K562 (cell line): ENCODE measurements at regions not wholly inside any gene's neighbourhood (a gene's known extent, or its start where the extent isn't known, plus 50 kb on each side); places are given as distances from the start of the nearest gene placed in this dataset.
"Not testable (repeated sequence)": the region's sequence is repeated elsewhere in the genome, so short reads cannot be mapped to it uniquely, and the experiment has no call there.

Experiments
- ATAC-seq: fragments of 200-7000 bp; cut with Tn5 transposase; 3 replicates; pipeline ENCODE4 v1.9.1; 2020; ENCODE audit warnings: moderate library complexity
- BruUV-seq: library from RNA; stranded (reverse); fragments of 400-500 nt; replicated peaks from 2 replicates; lab custom pipeline; 2021; lab: Mats Ljungman, UMichigan
- CTCF ChIA-PET: fragments of 300-600 bp; formaldehyde crosslinking; extraction: SDS; loops from one replicate; lab custom pipeline; 2021; ENCODE audit warnings: low intra/inter-chr PET ratio; lab: Yijun Ruan, JAX
- POLR2A ChIA-PET: fragments of 300-600, 350-650 bp; sonication (Branson Sonifier 250); formaldehyde crosslinking; extraction: SDS; loops from one replicate; lab custom pipeline; 2021; ENCODE audit warnings: antibody characterized with exemption, inconsistent platforms; lab: Yijun Ruan, JAX
- DNase-seq, 4 experiments: peaks; one replicate each; pipeline versions ENCODE4 v3.0.0 to v3.0.0-alpha.2; 2011 to 2018; ENCODE audit warnings: low spot score in 3 of 4, mixed read lengths in 3 of 4; ENCODE audit errors: extremely low read depth in 1 of 4
- FAIRE-seq: peaks from 2 replicates; lab custom pipeline; 2011; peaks lifted over from hg19 to GRCh38; lab: Jason Lieb, UNC
- H2AFZ ChIP-seq: 2 replicates; pipeline ENCODE4 v1.6.0; 2011; ENCODE audit warnings: low read depth, low read length, control low read depth, inconsistent platforms
- H3K27ac ChIP-seq: fragments of 200-600 bp; 3 replicates; pipeline ENCODE4 v1.8.0; 2011; ENCODE audit warnings: low read depth, mild to moderate bottlenecking, control low read depth, inconsistent platforms, low read length, moderate library complexity, mixed read lengths; ENCODE audit errors: extremely low read depth
- H3K27me3 ChIP-seq, 2 experiments: fragments of 300-600 bp in 1 of 2; 2 replicates in 1 of 2; 3 replicates in 1 of 2; pipeline versions ENCODE4 v1.6.0 to v1.8.0; 2011; ENCODE audit warnings: inconsistent platforms in 2 of 2, low read length in 2 of 2, mild to moderate bottlenecking in 1 of 2, mixed read lengths in 1 of 2, moderate library complexity in 1 of 2; ENCODE audit not compliant: control insufficient read depth in 2 of 2, insufficient read depth in 2 of 2
- H3K36me3 ChIP-seq: fragments of 300-600 bp; 3 replicates; pipeline ENCODE4 v1.8.0; 2011; ENCODE audit warnings: mild to moderate bottlenecking, low read length, inconsistent platforms; ENCODE audit not compliant: control insufficient read depth, insufficient read depth
- H3K4me1 ChIP-seq, 2 experiments: fragments of 200-600 bp in 1 of 2; replicated peaks in 1 of 2; 2 replicates in 1 of 2; 3 replicates in 1 of 2; pipeline versions ENCODE4 v1.5.1 to v1.8.0; 2011; ENCODE audit warnings: inconsistent platforms in 2 of 2, low read length in 2 of 2, mild to moderate bottlenecking in 1 of 2, mixed read lengths in 1 of 2, moderate library complexity in 1 of 2; ENCODE audit not compliant: control insufficient read depth in 2 of 2, insufficient read depth in 2 of 2
- H3K4me2 ChIP-seq: 2 replicates; pipeline ENCODE4 v1.6.1; 2011; ENCODE audit warnings: low read length, control low read depth, inconsistent platforms, mixed read lengths; ENCODE audit not compliant: insufficient read depth
- H3K4me3 ChIP-seq: fragments of 200-600 bp; sonication (generic), shearing (Covaris generic); 2 replicates; pipeline ENCODE4 v1.5.1; 2016; ENCODE audit warnings: control low read depth, inconsistent platforms
- H3K79me2 ChIP-seq: fragments of 200-600 bp; 3 replicates; pipeline ENCODE4 v1.8.0; 2011; ENCODE audit warnings: low read length, inconsistent platforms; ENCODE audit not compliant: control insufficient read depth, insufficient read depth
- H3K9ac ChIP-seq, 2 experiments: 2 replicates each; pipeline versions ENCODE4 v1.6.0 to v1.6.1; 2011; ENCODE audit warnings: low read depth in 2 of 2, low read length in 2 of 2, control low read depth in 1 of 2, inconsistent platforms in 1 of 2, mild to moderate bottlenecking in 1 of 2, mixed read lengths in 1 of 2; ENCODE audit not compliant: insufficient read depth in 1 of 2
- H3K9me1 ChIP-seq: one replicate; pipeline ENCODE4 v1.6.0; 2011; ENCODE audit warnings: inconsistent platforms, mild to moderate bottlenecking, low read length, moderate library complexity; ENCODE audit not compliant: control insufficient read depth, insufficient read depth
- H3K9me3 ChIP-seq: replicated peaks from 2 replicates; pipeline ENCODE4 v1.5.1; 2011; ENCODE audit warnings: low read depth, low read length, inconsistent platforms; ENCODE audit not compliant: control insufficient read depth, insufficient read depth
- H4K20me1 ChIP-seq: replicated peaks from 2 replicates; pipeline ENCODE4 v1.6.1; 2011; ENCODE audit warnings: low read length, inconsistent platforms, mixed read lengths; ENCODE audit not compliant: control insufficient read depth, insufficient read depth
- RAD21 ChIP-seq, 2 experiments: fragments of 250-450 bp in 1 of 2; fragments of 450-650 bp in 1 of 2; sonication (Bioruptor Pico) in 1 of 2; formaldehyde crosslinking in 1 of 2; IDR thresholded peaks in 1 of 2; conservative IDR thresholded peaks in 1 of 2; 2 replicates each; pipeline versions ENCODE4 v1.4.0 to v1.8.0; 2020 to 2022; ENCODE audit warnings: mild to moderate bottlenecking in 2 of 2, moderate library complexity in 1 of 2
- RBM25 ChIP-seq: fragments of 200-400 bp; formaldehyde crosslinking; IDR thresholded peaks from 2 replicates; pipeline ENCODE4 v1.6.1; 2018; ENCODE audit warnings: low read length, low read depth, moderate library complexity; ENCODE audit not compliant: severe bottlenecking
- ZNF146 ChIP-seq: IDR thresholded peaks from one replicate; pipeline ENCODE4 v1.6.1; 2018; ENCODE audit warnings: missing compliant biosample characterization; ENCODE audit not compliant: unreplicated experiment
- WGBS: fragments of 100-300 bp; shearing (Covaris generic); methylation state at CpG from one replicate; pipeline ENCODE4 v1.1.6; 2016; ENCODE audit warnings: low coverage, mixed read lengths; ENCODE audit not compliant: insufficient coverage; ENCODE audit errors: missing lambda C conversion rate; 5-methylcytosine and 5-hydroxymethylcytosine counted together
- in situ Hi-C: fragments of 300-500 bp; cut with MboI; formaldehyde crosslinking; loops from 4 replicates; pipeline ENCODE4 v1.15.0; 2018; ENCODE audit warnings: inconsistent platforms, mixed read lengths
- intact Hi-C: fragments of 100-400 bp; cut with micrococcal nuclease; formaldehyde crosslinking; loops from 2 replicates; pipeline ENCODE4 v1.14.2; 2022
- TF ChIP-seq, protein P1 (sequence below): fragments of 450-650 bp; formaldehyde crosslinking; IDR thresholded peaks from 2 replicates; pipeline ENCODE4 v1.4.0; 2020; ENCODE audit warnings: mild to moderate bottlenecking

DNA sequence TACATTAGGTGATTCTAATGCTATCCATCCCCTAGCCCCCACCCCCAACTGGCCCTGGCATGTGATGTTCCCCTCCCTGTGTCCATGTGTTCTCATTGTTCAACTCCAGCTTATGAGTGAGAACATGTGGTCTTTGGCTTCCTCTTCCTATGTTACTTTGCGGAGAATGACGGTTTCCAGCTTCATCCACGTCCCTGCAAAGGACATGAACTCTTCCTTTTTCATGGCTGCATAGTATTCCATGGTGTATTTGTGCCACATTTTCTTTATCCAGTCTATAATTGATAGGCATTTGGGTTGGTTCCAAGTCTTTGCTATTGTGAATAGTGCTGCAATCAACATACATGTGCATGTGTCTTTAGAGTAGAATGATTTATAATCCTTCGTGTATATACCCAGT is 200.7 kb downstream of the NAF1 start:
- WGBS = 0% methylated on average over 4 of the region's 4 CpGs
- H3K4me3 ChIP-seq, H3K9ac ChIP-seq, H2AFZ ChIP-seq, DNase-seq, intact Hi-C loops, H4K20me1 ChIP-seq, H3K9me3 ChIP-seq, BruUV-seq, ATAC-seq, POLR2A ChIA-PET, FAIRE-seq, in situ Hi-C loops, H3K36me3 ChIP-seq, CTCF ChIA-PET, H3K27ac ChIP-seq, H3K4me2 ChIP-seq, H3K79me2 ChIP-seq, H3K27me3 ChIP-seq, H3K4me1 ChIP-seq, H3K9me1 ChIP-seq: not testable (repeated sequence)
- TF ChIP-seq RBM25 = peak; percentile 77
- peak; percentile 97 for TF ChIP-seq ZNF146 (CRISPR knock-in tag)

DNA sequence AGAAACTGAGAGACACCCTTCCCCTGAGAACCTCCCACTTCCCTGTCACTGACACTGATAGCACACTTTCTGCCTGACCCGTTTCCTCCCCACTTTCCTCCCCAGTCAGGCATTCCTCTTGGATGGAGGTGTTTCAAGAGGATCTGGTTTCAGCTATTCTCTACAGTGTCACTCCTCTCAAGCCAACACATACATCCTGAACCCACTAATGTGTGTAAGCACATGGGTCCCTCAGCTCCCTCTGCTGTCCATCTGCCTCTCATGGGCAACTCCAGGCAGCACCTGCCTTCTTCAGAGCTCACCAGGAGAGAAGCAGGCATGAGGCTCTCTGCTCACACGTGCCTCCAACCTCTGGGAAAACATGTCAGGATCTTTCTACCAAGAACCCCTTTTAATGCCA is 207.6 kb downstream of the NAF1 start:
- BruUV-seq = no TSS peak
- peak in 1 of 4 experiments; percentile 4 for DNase-seq
- WGBS = 0% methylated on average over 2 of the region's 2 CpGs
- no peaks in the 10 kb centered on the region; the same call in 1 of the 2 replicates for H4K20me1 ChIP-seq
- no peak overlapping the region for H3K27ac ChIP-seq
- ChIA-PET POLR2A (interaction anchor here (0.5 kb wide), 1 partner anchor 327 kb away, joined by 4 read pairs; no protein-coding TSS in a partner anchor), CTCF (no interaction called here)
- no peak overlapping the region for H3K9ac ChIP-seq
- H2AFZ ChIP-seq = no peak overlapping the region
- intact Hi-C loops (no loop called here), in situ Hi-C loops (no loop called here)
- H3K9me3 ChIP-seq = no peaks in the 10 kb centered on the region
- H3K4me1 ChIP-seq = no peaks in the 10 kb centered on the region
- no peak overlapping the region for H3K4me3 ChIP-seq
- no peaks in the 10 kb centered on the region for H3K36me3 ChIP-seq
- no peak for FAIRE-seq
- no peaks in the 10 kb centered on the region for H3K9me1 ChIP-seq
- TF ChIP-seq, protein P1, sequence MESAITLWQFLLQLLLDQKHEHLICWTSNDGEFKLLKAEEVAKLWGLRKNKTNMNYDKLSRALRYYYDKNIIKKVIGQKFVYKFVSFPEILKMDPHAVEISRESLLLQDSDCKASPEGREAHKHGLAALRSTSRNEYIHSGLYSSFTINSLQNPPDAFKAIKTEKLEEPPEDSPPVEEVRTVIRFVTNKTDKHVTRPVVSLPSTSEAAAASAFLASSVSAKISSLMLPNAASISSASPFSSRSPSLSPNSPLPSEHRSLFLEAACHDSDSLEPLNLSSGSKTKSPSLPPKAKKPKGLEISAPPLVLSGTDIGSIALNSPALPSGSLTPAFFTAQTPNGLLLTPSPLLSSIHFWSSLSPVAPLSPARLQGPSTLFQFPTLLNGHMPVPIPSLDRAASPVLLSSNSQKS (CRISPR knock-in tag) = no peak
- TF ChIP-seq RAD21 (CRISPR knock-in tag; conservative IDR thresholded peaks at IDR 0.05 in 1 of 2, IDR thresholded peaks at IDR 0.05 in 1 of 2) = peak; percentile 32 to 48
- H3K27me3 ChIP-seq = no peaks in the 10 kb centered on the region
- peak; percentile 58; the same call in 2 of the 3 replicates for ATAC-seq
- H3K79me2 ChIP-seq = no peaks in the 10 kb centered on the region
- H3K4me2 ChIP-seq = no peak overlapping the region
